Esophagus muscularis mucosa (tissue), 4 donors: ENCODE measurements at regions not wholly inside any gene's neighbourhood (a gene's known extent, or its start where the extent isn't known, plus 50 kb on each side); places are given as distances from the start of the nearest gene placed in this dataset.

ENCODE experiments used
- DNase-seq: peaks from one replicate; pipeline ENCODE4 v3.0.0-alpha.2; 2017; ENCODE audit errors: extremely low spot score
- H3K27ac ChIP-seq, 4 donors: fragments of 200-600 bp; sonication (generic); replicated peaks in 1 of 4; 1 replicate in 3 of 4; 2 replicates in 1 of 4; pipeline ENCODE4 v1.5.1; 2016 to 2019; ENCODE audit warnings: mild to moderate bottlenecking in 1 of 4
- H3K27me3 ChIP-seq, 4 donors: fragments of 200-600 bp; sonication (generic); one replicate each; pipeline versions ENCODE4 v1.5.1 to v1.6.0; 2016 to 2019
- H3K36me3 ChIP-seq, 4 donors: fragments of 200-600 bp; sonication (generic); one replicate each; pipeline ENCODE4 v1.5.1; 2016 to 2019
- H3K4me1 ChIP-seq, 4 donors: fragments of 200-600 bp; sonication (generic); one replicate each; pipeline ENCODE4 v1.5.1; 2016 to 2019
- H3K4me3 ChIP-seq, 4 donors: fragments of 200-600 bp; sonication (generic); 1 replicate in 2 of 4; 2 replicates in 2 of 4; pipeline ENCODE4 v1.5.1; 2016 to 2019; ENCODE audit warnings: mild to moderate bottlenecking in 4 of 4, moderate library complexity in 1 of 4
- H3K9me3 ChIP-seq, 4 donors: fragments of 200-600 bp; sonication (generic); 1 replicate in 3 of 4; 2 replicates in 1 of 4; pipeline ENCODE4 v1.5.1; 2016 to 2019
- EP300 ChIP-seq: sonication (generic); formaldehyde crosslinking; IDR thresholded peaks from one replicate; pipeline ENCODE4 v1.6.1; 2017; ENCODE audit warnings: antibody characterized with exemption
- POLR2A ChIP-seq: fragments of 450-650 bp; IDR thresholded peaks from one replicate; pipeline ENCODE4 v1.6.1; 2017; ENCODE audit warnings: antibody characterized with exemption, moderate library complexity, mild to moderate bottlenecking, low read depth
- POLR2AphosphoS5 ChIP-seq, 2 donors: sonication (generic); formaldehyde crosslinking; IDR thresholded peaks; one replicate each; pipeline ENCODE4 v1.6.1; 2017; ENCODE audit warnings: antibody characterized with exemption in 2 of 2
- WGBS: methylation state at CpG from one replicate; pipeline ENCODE4 v1.1.5; 2018; 5-methylcytosine and 5-hydroxymethylcytosine counted together
- intact Hi-C: fragments of 100-400 bp; cut with DNase I; formaldehyde crosslinking; loops from one replicate; pipeline ENCODE4 v1.15.1; 2023
- TF ChIP-seq, protein P1 (sequence below), 3 experiments: fragments of 200-600 bp in 2 of 3; fragments of 450-650 bp in 1 of 3; sonication (generic) in 2 of 3; IDR thresholded peaks; one replicate each; pipeline ENCODE4 v1.5.1; 2017 to 2019; ENCODE audit warnings: antibody characterized with exemption in 3 of 3, mild to moderate bottlenecking in 2 of 3, moderate library complexity in 1 of 3

- TF ChIP-seq EP300 (no peak), POLR2AphosphoS5 (IDR thresholded peaks at IDR 0.05) (no peak), POLR2A (no peak)
- TF ChIP-seq, protein P1, sequence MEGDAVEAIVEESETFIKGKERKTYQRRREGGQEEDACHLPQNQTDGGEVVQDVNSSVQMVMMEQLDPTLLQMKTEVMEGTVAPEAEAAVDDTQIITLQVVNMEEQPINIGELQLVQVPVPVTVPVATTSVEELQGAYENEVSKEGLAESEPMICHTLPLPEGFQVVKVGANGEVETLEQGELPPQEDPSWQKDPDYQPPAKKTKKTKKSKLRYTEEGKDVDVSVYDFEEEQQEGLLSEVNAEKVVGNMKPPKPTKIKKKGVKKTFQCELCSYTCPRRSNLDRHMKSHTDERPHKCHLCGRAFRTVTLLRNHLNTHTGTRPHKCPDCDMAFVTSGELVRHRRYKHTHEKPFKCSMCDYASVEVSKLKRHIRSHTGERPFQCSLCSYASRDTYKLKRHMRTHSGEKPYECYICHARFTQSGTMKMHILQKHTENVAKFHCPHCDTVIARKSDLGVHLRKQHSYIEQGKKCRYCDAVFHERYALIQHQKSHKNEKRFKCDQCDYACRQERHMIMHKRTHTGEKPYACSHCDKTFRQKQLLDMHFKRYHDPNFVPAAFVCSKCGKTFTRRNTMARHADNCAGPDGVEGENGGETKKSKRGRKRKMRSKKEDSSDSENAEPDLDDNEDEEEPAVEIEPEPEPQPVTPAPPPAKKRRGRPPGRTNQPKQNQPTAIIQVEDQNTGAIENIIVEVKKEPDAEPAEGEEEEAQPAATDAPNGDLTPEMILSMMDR (IDR thresholded peaks at IDR 0.05), result no peak
- intact Hi-C loops, result no loop called here
- DNase-seq, result no peak
- Histone ChIP-seq H3K27ac (no peak overlapping the region), H3K4me1 (no peaks in the 10 kb centered on the region), H3K27me3 (no peaks in the 10 kb centered on the region), H3K4me3 (no peak overlapping the region), H3K9me3 (no peaks in the 10 kb centered on the region), H3K36me3 (no peaks in the 10 kb centered on the region)
- 83% methylated on average over 1 of the region's 1 CpG for WGBS
Measured at GRCh38 chr13:79097201-79097600, 308.9 kb downstream of the RBM26 start.

GRCh38 chr13:79096099-79096498, 310.0 kb downstream of the RBM26 start:
- intact Hi-C loops, result no loop called here
- Histone ChIP-seq H3K4me3 (no peak overlapping the region), H3K36me3 (no peaks in the 10 kb centered on the region), H3K9me3 (no peaks in the 10 kb centered on the region), H3K27ac (no peak overlapping the region), H3K27me3 (no peaks in the 10 kb centered on the region), H3K4me1 (no peaks in the 10 kb centered on the region)
- no peak for DNase-seq
- WGBS, result 33% methylated on average over 1 of the region's 1 CpG
- TF ChIP-seq EP300 (no peak), POLR2AphosphoS5 (IDR thresholded peaks at IDR 0.05) (no peak), POLR2A (no peak)
- TF ChIP-seq, protein P1 (IDR thresholded peaks at IDR 0.05), result no peak

DNA sequence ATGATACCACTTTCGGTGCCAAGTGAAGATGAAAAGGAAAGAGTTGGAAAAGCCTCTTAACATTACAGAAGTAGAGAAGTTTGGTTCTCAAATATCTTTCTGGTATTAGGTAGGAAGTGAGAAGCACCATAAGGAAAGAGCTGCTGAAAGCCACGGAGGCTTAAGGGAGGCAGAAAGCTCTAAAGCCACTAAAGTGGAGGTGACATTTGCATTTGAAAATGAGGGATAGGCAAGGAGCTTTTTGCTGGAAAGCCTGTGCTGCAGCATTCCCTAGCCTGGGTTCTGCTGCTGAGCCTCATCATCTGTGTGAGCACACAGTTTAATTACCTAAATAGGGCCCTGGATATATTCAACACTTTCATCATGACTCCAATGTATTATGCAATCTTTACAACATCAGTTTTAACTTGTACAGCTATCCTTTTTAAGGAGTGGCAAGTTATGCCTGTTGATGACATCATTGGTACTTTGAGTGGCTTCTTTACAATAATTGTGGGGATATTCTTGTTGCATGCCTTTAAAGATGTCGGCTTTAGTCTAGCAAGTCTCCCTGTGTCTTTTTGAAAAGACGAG, 315.4 kb downstream of the RBM26 start:
- H3K4me3 ChIP-seq, result no peak overlapping the region
- intact Hi-C loops, result no loop called here
- no peak for DNase-seq
- no peaks in the 10 kb centered on the region for H3K9me3 ChIP-seq
- no peaks in the 10 kb centered on the region for H3K4me1 ChIP-seq
- TF ChIP-seq, protein P1 (IDR thresholded peaks at IDR 0.05), result no peak
- no peak for TF ChIP-seq EP300
- no peak for TF ChIP-seq POLR2A
- no peak for TF ChIP-seq POLR2AphosphoS5 (IDR thresholded peaks at IDR 0.05)
- 85% methylated on average over 4 of the region's 4 CpGs for WGBS
- H3K27ac ChIP-seq, result no peak overlapping the region
- H3K27me3 ChIP-seq, result no peaks in the 10 kb centered on the region
- no peaks in the 10 kb centered on the region for H3K36me3 ChIP-seq

DNA sequence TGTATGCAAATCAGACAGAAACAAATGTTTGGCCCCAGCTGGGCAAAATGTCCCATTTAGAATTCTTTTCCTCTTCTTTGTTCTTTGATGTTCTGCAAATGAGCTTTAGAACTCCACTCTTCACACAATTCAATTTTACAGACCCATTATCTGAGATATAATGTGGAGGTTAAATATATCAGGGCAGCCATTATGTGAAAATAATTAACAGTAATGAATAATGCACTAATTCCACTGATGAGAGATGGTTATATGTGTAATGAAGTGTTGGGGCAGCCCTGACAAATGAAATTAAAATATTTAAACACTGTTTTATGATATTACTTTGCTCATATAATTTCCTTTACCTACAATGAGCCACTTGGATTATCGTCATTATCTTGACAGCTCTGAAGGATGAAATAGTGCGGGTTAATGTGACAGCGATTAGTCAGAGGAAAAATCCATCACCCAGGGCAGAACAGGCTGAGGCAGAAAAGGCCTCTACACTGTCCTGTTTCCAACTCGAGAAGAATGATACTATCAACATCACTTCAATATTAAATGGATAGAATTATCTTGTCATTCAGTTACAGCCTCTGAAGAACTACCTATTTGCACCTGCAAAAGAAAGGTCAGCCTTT, 321.1 kb downstream of the RBM26 start:
- TF ChIP-seq EP300, result no peak
- TF ChIP-seq POLR2AphosphoS5 (IDR thresholded peaks at IDR 0.05), result no peak
- TF ChIP-seq POLR2A, result no peak
- TF ChIP-seq, protein P1 (IDR thresholded peaks at IDR 0.05), result no peak
- DNase-seq, result no peak
- H3K27ac ChIP-seq, result no peak overlapping the region
- intact Hi-C loops, result no loop called here
- 71% methylated on average over 4 of the region's 4 CpGs for WGBS
- no peaks in the 10 kb centered on the region for H3K4me1 ChIP-seq
- H3K9me3 ChIP-seq, result no peaks in the 10 kb centered on the region
- H3K36me3 ChIP-seq, result no peaks in the 10 kb centered on the region
- H3K27me3 ChIP-seq, result no peaks in the 10 kb centered on the region
- no peak overlapping the region for H3K4me3 ChIP-seq

GRCh38 chr13:79081942-79082341, 324.1 kb downstream of the RBM26 start:
- H3K4me1 ChIP-seq, result no peaks in the 10 kb centered on the region
- intact Hi-C loops, result no loop called here
- no peak for DNase-seq
- H3K4me3 ChIP-seq, result no peak overlapping the region
- H3K27ac ChIP-seq, result no peak overlapping the region
- no peaks in the 10 kb centered on the region for H3K36me3 ChIP-seq
- H3K9me3 ChIP-seq, result no peaks in the 10 kb centered on the region
- TF ChIP-seq POLR2AphosphoS5 (IDR thresholded peaks at IDR 0.05) (no peak), POLR2A (no peak), EP300 (no peak)
- TF ChIP-seq, protein P1 (IDR thresholded peaks at IDR 0.05), result no peak
- WGBS, result 89% methylated on average over 4 of the region's 4 CpGs
- H3K27me3 ChIP-seq, result no peaks in the 10 kb centered on the region
